Mammary epithelial cell (primary cell): ENCODE measurements at regions not wholly inside any gene's neighbourhood (a gene's known extent, or its start where the extent isn't known, plus 50 kb on each side); places are given as distances from the start of the nearest gene placed in this dataset.

Experiments
- EZH2 ChIP-seq: IDR thresholded peaks from 2 replicates; pipeline ENCODE4 v1.6.1; 2012; ENCODE audit warnings: low read length, inconsistent platforms, borderline replicate concordance
- TF ChIP-seq, protein P1 (sequence below), 2 donors: IDR thresholded peaks in 1 of 2; conservative IDR thresholded peaks in 1 of 2; 2 replicates each; pipeline ENCODE4 v1.5.1; 2011 to 2012; ENCODE audit warnings: inconsistent platforms in 2 of 2, low read length in 2 of 2, mild to moderate bottlenecking in 2 of 2, control low read depth in 1 of 2, low read depth in 1 of 2; ENCODE audit not compliant: insufficient read depth in 1 of 2; ENCODE audit errors: extremely low read depth in 1 of 2

DNA sequence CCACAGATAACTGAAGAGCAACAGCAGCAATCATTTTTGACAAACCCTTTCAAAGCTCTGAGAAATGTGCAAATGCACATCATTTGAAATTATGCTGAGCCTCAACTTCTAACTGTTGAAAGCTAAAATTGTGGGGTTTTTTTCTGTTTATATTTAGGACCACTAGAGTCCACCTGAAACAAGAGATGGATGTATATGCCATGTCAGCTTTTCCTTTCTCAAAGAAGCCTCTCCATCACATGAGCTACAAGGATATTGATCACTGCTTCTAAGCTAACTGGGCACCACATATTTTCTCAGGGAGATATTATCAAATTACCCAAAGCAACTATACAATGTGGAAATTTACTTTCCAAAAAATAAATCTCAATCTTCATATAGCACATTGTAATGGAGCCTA lies 498.6 kb upstream of the ZNF385D start:
- TF ChIP-seq, protein P1, sequence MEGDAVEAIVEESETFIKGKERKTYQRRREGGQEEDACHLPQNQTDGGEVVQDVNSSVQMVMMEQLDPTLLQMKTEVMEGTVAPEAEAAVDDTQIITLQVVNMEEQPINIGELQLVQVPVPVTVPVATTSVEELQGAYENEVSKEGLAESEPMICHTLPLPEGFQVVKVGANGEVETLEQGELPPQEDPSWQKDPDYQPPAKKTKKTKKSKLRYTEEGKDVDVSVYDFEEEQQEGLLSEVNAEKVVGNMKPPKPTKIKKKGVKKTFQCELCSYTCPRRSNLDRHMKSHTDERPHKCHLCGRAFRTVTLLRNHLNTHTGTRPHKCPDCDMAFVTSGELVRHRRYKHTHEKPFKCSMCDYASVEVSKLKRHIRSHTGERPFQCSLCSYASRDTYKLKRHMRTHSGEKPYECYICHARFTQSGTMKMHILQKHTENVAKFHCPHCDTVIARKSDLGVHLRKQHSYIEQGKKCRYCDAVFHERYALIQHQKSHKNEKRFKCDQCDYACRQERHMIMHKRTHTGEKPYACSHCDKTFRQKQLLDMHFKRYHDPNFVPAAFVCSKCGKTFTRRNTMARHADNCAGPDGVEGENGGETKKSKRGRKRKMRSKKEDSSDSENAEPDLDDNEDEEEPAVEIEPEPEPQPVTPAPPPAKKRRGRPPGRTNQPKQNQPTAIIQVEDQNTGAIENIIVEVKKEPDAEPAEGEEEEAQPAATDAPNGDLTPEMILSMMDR (conservative IDR thresholded peaks at IDR 0.05 in 1 of 2, IDR thresholded peaks at IDR 0.05 in 1 of 2; ENCODE audit: extremely low read depth in 1 of 2, insufficient read depth in 1 of 2, low read depth in 1 of 2, low read length in 2 of 2), result no peak
- TF ChIP-seq EZH2, result no peak
